HepG2 (cell line): ENCODE measurements at regions not wholly inside any gene's neighbourhood (a gene's known extent, or its start where the extent isn't known, plus 50 kb on each side); places are given as distances from the start of the nearest gene placed in this dataset.

Experiments
- ASH2L ChIP-seq: fragments of 300-600, 200-600 bp; sonication (generic); IDR thresholded peaks from 2 replicates; pipeline ENCODE4 v1.7.0; 2017; ENCODE audit warnings: low read depth, mild to moderate bottlenecking, moderate library complexity, mixed read lengths, low read length; ENCODE audit not compliant: insufficient read length
- MZF1 ChIP-seq: sonication (generic); formaldehyde crosslinking; IDR thresholded peaks from 2 replicates; pipeline ENCODE4 v1.8.1; 2023; ENCODE audit warnings: mild to moderate bottlenecking, missing genetic modification reagents, borderline replicate concordance
- ZNF121 ChIP-seq: sonication (generic); formaldehyde crosslinking; IDR thresholded peaks from 2 replicates; pipeline ENCODE4 v1.5.0; 2020; ENCODE audit warnings: mild to moderate bottlenecking, missing genetic modification reagents

DNA sequence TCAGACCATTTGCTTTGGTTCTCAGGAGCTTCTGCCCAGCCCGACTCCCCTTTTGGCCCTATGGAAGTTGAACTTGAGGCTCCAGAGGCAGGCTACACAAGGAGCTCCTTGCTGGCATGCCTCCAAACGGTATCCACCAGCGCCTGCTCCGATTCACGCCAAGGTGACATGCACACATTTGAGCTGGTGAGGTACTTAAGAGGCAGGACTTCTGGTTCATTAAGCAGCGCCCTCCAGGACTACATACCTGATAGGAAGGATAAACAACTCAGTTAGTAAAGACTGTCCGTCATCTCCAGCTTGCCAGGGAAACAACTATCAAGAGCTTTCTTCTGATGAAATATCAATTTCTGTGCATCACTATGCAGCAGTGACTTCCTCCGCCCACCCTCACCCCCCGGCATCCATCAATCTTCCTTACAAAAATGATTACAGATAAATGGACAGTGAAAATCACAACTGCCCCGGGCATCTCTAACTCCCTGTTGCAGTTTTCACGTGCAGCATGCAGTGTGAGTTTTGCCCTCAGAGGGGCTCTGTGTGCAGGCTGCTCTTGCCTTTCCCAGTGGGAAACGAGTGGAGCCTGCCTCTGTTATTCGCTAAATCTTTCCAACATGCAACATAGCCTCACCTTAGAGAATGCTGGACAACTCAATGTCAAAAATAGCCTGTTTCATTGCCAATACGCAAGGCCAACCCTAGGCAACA is 122.9 kb downstream of the ARRDC4 start:
- TF ChIP-seq ZNF121 (no peak), MZF1 (no peak), ASH2L (no peak)
